ENCODE measurements at regions not wholly inside any gene's neighbourhood (a gene's known extent, or its start where the extent isn't known, plus 50 kb on each side); places are given as distances from the start of the nearest gene placed in this dataset.

DNA sequence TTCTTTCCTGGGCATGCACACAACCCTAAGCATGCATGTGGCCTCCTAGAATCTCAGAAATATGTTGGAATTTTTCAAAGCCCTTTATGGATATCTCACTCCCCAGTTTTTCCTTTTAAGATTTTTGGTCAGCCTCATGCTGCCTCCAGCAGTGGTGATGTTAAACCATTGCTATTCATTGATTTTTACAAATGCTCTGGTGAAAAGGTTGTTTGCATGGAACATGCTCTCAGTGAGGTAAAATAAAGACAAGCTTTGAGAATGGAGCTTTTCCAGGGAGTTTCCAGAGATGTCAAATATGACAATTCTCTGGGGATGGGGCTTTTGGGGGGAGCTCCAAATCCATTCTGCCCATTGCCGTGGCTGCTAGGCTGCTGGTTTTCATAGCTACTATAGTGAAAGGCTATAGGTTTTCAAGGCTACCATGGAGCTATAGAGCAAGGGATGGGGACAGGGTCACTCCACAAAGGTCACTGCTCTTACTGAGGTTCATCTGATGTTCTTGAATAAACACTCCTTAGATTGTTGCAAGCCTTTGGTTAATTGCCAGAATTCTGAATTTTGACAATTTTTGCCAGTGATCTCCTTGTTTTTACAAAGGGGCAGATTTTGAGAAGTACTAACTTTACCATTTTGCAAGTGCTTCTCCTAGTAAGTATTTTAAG, 178.1 kb upstream of the ARG1 start:
- Histone ChIP-seq H3K9me3 (ENCODE audit: low read length) (no peaks in the 10 kb centered on the region), H3K27ac (ENCODE audit: low read length) (no peak overlapping the region), H3K4me2 (ENCODE audit: low read length) (no peak overlapping the region), H3K4me3 (ENCODE audit: low read length) (no peak overlapping the region), H4K20me1 (ENCODE audit: insufficient read depth) (no peaks in the 10 kb centered on the region), H3K27me3 (ENCODE audit: insufficient read depth, low read depth, low read length) (no peaks in the 10 kb centered on the region), H3K36me3 (ENCODE audit: insufficient read depth, low read length) (no peaks in the 10 kb centered on the region), H3K79me2 (replicated peaks; ENCODE audit: insufficient read depth, low read length) (no peaks in the 10 kb centered on the region), H3K9me2 (ENCODE audit: insufficient read depth, low read length) (no peaks in the 10 kb centered on the region), H3K9ac (ENCODE audit: low read length) (no peak overlapping the region), H3F3A (ENCODE audit: insufficient read depth, low read length, poor library complexity, severe bottlenecking) (no peaks in the 10 kb centered on the region), H2AFZ (ENCODE audit: low read depth, low read length) (no peak overlapping the region)
- no peak for TF ChIP-seq EP300 (conservative IDR thresholded peaks at IDR 0.05; ENCODE audit: poor library complexity, severe bottlenecking)
- no peak for TF ChIP-seq POLR2AphosphoS5 (IDR thresholded peaks at IDR 0.05)
- TF ChIP-seq, protein P1, sequence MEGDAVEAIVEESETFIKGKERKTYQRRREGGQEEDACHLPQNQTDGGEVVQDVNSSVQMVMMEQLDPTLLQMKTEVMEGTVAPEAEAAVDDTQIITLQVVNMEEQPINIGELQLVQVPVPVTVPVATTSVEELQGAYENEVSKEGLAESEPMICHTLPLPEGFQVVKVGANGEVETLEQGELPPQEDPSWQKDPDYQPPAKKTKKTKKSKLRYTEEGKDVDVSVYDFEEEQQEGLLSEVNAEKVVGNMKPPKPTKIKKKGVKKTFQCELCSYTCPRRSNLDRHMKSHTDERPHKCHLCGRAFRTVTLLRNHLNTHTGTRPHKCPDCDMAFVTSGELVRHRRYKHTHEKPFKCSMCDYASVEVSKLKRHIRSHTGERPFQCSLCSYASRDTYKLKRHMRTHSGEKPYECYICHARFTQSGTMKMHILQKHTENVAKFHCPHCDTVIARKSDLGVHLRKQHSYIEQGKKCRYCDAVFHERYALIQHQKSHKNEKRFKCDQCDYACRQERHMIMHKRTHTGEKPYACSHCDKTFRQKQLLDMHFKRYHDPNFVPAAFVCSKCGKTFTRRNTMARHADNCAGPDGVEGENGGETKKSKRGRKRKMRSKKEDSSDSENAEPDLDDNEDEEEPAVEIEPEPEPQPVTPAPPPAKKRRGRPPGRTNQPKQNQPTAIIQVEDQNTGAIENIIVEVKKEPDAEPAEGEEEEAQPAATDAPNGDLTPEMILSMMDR (IDR thresholded peaks at IDR 0.05; ENCODE audit: poor library complexity, severe bottlenecking): no peak
- TF ChIP-seq TAF1 (IDR thresholded peaks at IDR 0.05; ENCODE audit: low read depth): no peak
- TF ChIP-seq RAD21 (conservative IDR thresholded peaks at IDR 0.05): no peak
- TF ChIP-seq, protein P2, sequence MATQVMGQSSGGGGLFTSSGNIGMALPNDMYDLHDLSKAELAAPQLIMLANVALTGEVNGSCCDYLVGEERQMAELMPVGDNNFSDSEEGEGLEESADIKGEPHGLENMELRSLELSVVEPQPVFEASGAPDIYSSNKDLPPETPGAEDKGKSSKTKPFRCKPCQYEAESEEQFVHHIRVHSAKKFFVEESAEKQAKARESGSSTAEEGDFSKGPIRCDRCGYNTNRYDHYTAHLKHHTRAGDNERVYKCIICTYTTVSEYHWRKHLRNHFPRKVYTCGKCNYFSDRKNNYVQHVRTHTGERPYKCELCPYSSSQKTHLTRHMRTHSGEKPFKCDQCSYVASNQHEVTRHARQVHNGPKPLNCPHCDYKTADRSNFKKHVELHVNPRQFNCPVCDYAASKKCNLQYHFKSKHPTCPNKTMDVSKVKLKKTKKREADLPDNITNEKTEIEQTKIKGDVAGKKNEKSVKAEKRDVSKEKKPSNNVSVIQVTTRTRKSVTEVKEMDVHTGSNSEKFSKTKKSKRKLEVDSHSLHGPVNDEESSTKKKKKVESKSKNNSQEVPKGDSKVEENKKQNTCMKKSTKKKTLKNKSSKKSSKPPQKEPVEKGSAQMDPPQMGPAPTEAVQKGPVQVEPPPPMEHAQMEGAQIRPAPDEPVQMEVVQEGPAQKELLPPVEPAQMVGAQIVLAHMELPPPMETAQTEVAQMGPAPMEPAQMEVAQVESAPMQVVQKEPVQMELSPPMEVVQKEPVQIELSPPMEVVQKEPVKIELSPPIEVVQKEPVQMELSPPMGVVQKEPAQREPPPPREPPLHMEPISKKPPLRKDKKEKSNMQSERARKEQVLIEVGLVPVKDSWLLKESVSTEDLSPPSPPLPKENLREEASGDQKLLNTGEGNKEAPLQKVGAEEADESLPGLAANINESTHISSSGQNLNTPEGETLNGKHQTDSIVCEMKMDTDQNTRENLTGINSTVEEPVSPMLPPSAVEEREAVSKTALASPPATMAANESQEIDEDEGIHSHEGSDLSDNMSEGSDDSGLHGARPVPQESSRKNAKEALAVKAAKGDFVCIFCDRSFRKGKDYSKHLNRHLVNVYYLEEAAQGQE (IDR thresholded peaks at IDR 0.05; ENCODE audit: borderline replicate concordance): no peak
- TF ChIP-seq MXI1 (conservative IDR thresholded peaks at IDR 0.05; ENCODE audit: poor library complexity, severe bottlenecking): no peak
- no peak for TF ChIP-seq EZH2 (IDR thresholded peaks at IDR 0.05; ENCODE audit: borderline replicate concordance, insufficient read depth, low read length, poor library complexity, severe bottlenecking)

DNA sequence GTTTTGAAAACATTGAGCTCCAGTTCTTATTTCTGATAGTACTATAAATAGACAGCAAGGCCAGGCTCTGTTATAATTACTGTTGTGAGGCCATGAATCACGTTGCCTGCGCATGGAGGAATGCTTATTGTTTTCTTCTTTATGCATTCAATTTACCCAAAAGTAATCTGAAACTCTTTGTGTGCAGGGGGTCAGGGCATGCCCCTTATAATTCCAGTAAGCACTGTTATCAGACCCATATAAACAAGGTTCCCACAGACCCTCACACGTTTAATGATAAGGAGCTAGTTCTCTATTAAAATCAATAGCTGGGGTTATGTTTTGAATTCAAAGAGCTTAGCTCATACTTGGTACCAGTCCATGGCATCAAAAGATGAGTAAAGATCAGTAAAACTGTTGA, 174.8 kb upstream of the ARG1 start:
- Histone ChIP-seq H3K4me2 (ENCODE audit: low read length) (no peak overlapping the region), H3K27me3 (ENCODE audit: insufficient read depth, low read depth, low read length) (no peaks in the 10 kb centered on the region), H3K9me3 (ENCODE audit: low read length) (no peaks in the 10 kb centered on the region), H3F3A (ENCODE audit: insufficient read depth, low read length, poor library complexity, severe bottlenecking) (no peaks in the 10 kb centered on the region), H3K36me3 (ENCODE audit: insufficient read depth, low read length) (no peaks in the 10 kb centered on the region), H3K79me2 (replicated peaks; ENCODE audit: insufficient read depth, low read length) (no peaks in the 10 kb centered on the region), H2AFZ (ENCODE audit: low read depth, low read length) (no peak overlapping the region), H3K27ac (ENCODE audit: low read length) (no peak overlapping the region), H3K9me2 (ENCODE audit: insufficient read depth, low read length) (no peaks in the 10 kb centered on the region), H3K4me3 (ENCODE audit: low read length) (no peak overlapping the region), H3K9ac (ENCODE audit: low read length) (no peak overlapping the region), H4K20me1 (ENCODE audit: insufficient read depth) (no peaks in the 10 kb centered on the region)
- TF ChIP-seq MXI1 (conservative IDR thresholded peaks at IDR 0.05; ENCODE audit: poor library complexity, severe bottlenecking) (no peak), EZH2 (IDR thresholded peaks at IDR 0.05; ENCODE audit: borderline replicate concordance, insufficient read depth, low read length, poor library complexity, severe bottlenecking) (no peak), POLR2AphosphoS5 (IDR thresholded peaks at IDR 0.05) (no peak), EP300 (conservative IDR thresholded peaks at IDR 0.05; ENCODE audit: poor library complexity, severe bottlenecking) (no peak), SMC3 (conservative IDR thresholded peaks at IDR 0.05; ENCODE audit: poor library complexity) (no peak), TAF1 (IDR thresholded peaks at IDR 0.05; ENCODE audit: low read depth) (no peak), RAD21 (conservative IDR thresholded peaks at IDR 0.05) (no peak)
- TF ChIP-seq, protein P1 (IDR thresholded peaks at IDR 0.05; ENCODE audit: poor library complexity, severe bottlenecking): no peak
- TF ChIP-seq, protein P2 (IDR thresholded peaks at IDR 0.05; ENCODE audit: borderline replicate concordance): no peak

All from neural cell (in vitro differentiated cells).